HEK293T (cell line): ENCODE measurements at regions not wholly inside any gene's neighbourhood (a gene's known extent, or its start where the extent isn't known, plus 50 kb on each side); places are given as distances from the start of the nearest gene placed in this dataset.

ENCODE experiments used
- CTCF ChIA-PET: fragments of 350-600 bp; formaldehyde crosslinking; extraction: SDS; loops from one replicate; lab custom pipeline; 2021; ENCODE audit warnings: antibody characterized with exemption, inconsistent platforms; lab: Yijun Ruan, JAX
- POLR2A ChIA-PET: fragments of 350-600 bp; formaldehyde crosslinking; extraction: SDS; loops from one replicate; lab custom pipeline; 2020; ENCODE audit warnings: antibody characterized with exemption, inconsistent platforms; lab: Yijun Ruan, JAX
- DNase-seq: peaks from one replicate; pipeline ENCODE4 v3.0.0; 2012; ENCODE audit warnings: mixed read lengths; ENCODE audit errors: extremely low spot score
- ARNT ChIP-seq: fragments of 450-650 bp; IDR thresholded peaks from 2 replicates; pipeline ENCODE4 v1.6.1; 2017; ENCODE audit warnings: mild to moderate bottlenecking
- BHLHE40 ChIP-seq: fragments of 450-650 bp; IDR thresholded peaks from 2 replicates; pipeline ENCODE4 v1.6.1; 2016; ENCODE audit warnings: mild to moderate bottlenecking, moderate library complexity, borderline replicate concordance
- CTBP1 ChIP-seq: fragments of 450-650 bp; IDR thresholded peaks from 2 replicates; pipeline ENCODE4 v1.6.1; 2016; ENCODE audit warnings: borderline replicate concordance
- ELF4 ChIP-seq: fragments of 450-650 bp; IDR thresholded peaks from 2 replicates; pipeline ENCODE4 v1.6.1; 2017; ENCODE audit warnings: antibody characterized with exemption
- FOXA1 ChIP-seq: fragments of 450-650 bp; IDR thresholded peaks from 2 replicates; pipeline ENCODE4 v1.6.1; 2016; ENCODE audit warnings: mild to moderate bottlenecking
- FOXK2 ChIP-seq: fragments of 450-650 bp; IDR thresholded peaks from 2 replicates; pipeline ENCODE4 v1.6.1; 2016; ENCODE audit warnings: mild to moderate bottlenecking
- FOXM1 ChIP-seq: fragments of 450-650 bp; IDR thresholded peaks from 2 replicates; pipeline ENCODE4 v1.6.1; 2017; ENCODE audit warnings: mild to moderate bottlenecking, borderline replicate concordance
- HDGF ChIP-seq: fragments of 450-650 bp; IDR thresholded peaks from 2 replicates; pipeline ENCODE4 v1.6.1; 2017; ENCODE audit warnings: antibody characterized with exemption, borderline replicate concordance
- L3MBTL2 ChIP-seq: fragments of 450-650 bp; conservative IDR thresholded peaks from 2 replicates; pipeline ENCODE4 v1.6.1; 2016; ENCODE audit warnings: mild to moderate bottlenecking
- LEF1 ChIP-seq: fragments of 450-650 bp; IDR thresholded peaks from 2 replicates; pipeline ENCODE4 v1.6.1; 2017; ENCODE audit warnings: mild to moderate bottlenecking, borderline replicate concordance
- NFRKB ChIP-seq: fragments of 450-650 bp; IDR thresholded peaks from 2 replicates; pipeline ENCODE4 v1.6.1; 2016; ENCODE audit warnings: mild to moderate bottlenecking, moderate library complexity
- PKNOX1 ChIP-seq: fragments of 450-650 bp; IDR thresholded peaks from 2 replicates; pipeline ENCODE4 v1.6.1; 2016
- SP1 ChIP-seq: fragments of 450-650 bp; IDR thresholded peaks from 2 replicates; pipeline ENCODE4 v1.6.1; 2017
- SUZ12 ChIP-seq: fragments of 450-650 bp; IDR thresholded peaks from 2 replicates; pipeline ENCODE4 v1.6.1; 2016; ENCODE audit warnings: mild to moderate bottlenecking
- TARDBP ChIP-seq: fragments of 450-650 bp; IDR thresholded peaks from 2 replicates; pipeline ENCODE4 v1.6.1; 2016
- ZNF384 ChIP-seq: fragments of 450-650 bp; IDR thresholded peaks from 2 replicates; pipeline ENCODE4 v1.6.1; 2016

- TF ChIP-seq ZNF384 (no peak), FOXM1 (no peak), L3MBTL2 (no peak), ELF4 (no peak), FOXK2 (no peak), PKNOX1 (no peak), LEF1 (no peak), ARNT (no peak), SP1 (no peak), FOXA1 (no peak), SUZ12 (no peak), TARDBP (no peak), NFRKB (no peak), CTBP1 (no peak), HDGF (no peak), BHLHE40 (no peak)
- POLR2A ChIA-PET: no interaction called here
- DNase-seq: no peak
- CTCF ChIA-PET: no interaction called here
Observed at GRCh38 chr7:121557034-121557892, 161.2 kb upstream of the FAM3C start.

- CTCF ChIA-PET: interaction anchor here (1.0 kb wide), 1 partner anchor 8 kb away, joined by 3 read pairs; no protein-coding TSS in a partner anchor
- DNase-seq: no peak
- POLR2A ChIA-PET: no interaction called here
- no peak for TF ChIP-seq SUZ12
Observed at GRCh38 chr7:121555558-121555957, 159.4 kb upstream of the FAM3C start.

GRCh38 chr7:121547544-121548092 is 151.5 kb upstream of the FAM3C start:
- POLR2A ChIA-PET: no interaction called here
- CTCF ChIA-PET: interaction anchor here (0.6 to 1.8 kb wide), 4 partner anchors 8 to 186 kb away, joined by 3 to 5 read pairs (median 3); no protein-coding TSS in a partner anchor
- peak; percentile 53 for DNase-seq
- TF ChIP-seq NFRKB (no peak), CTBP1 (no peak)

GRCh38 chr7:121546632-121547543 is 150.8 kb upstream of the FAM3C start:
- ChIA-PET POLR2A (no interaction called here), CTCF (interaction anchor here (0.6 to 1.8 kb wide), 4 partner anchors 9 to 185 kb away, joined by 3 to 5 read pairs (median 3); no protein-coding TSS in a partner anchor)
- TF ChIP-seq SUZ12 (no peak), HDGF (no peak), FOXK2 (no peak), BHLHE40 (no peak)
- DNase-seq: no peak

- ChIA-PET CTCF (no interaction called here), POLR2A (no interaction called here)
- TF ChIP-seq HDGF: no peak
- no peak for TF ChIP-seq TARDBP
- no peak for TF ChIP-seq LEF1
- no peak for TF ChIP-seq PKNOX1
- no peak for TF ChIP-seq SUZ12
- no peak for TF ChIP-seq ELF4
- DNase-seq: no peak
Observed at GRCh38 chr7:121545418-121545817, 149.3 kb upstream of the FAM3C start.

GRCh38 chr7:121544726-121545125 is 148.6 kb upstream of the FAM3C start:
- no peak for DNase-seq
- TF ChIP-seq TARDBP (no peak), SP1 (no peak), L3MBTL2 (no peak)
- ChIA-PET POLR2A (no interaction called here), CTCF (interaction anchor here (1.4 kb wide), 1 partner anchor 178 kb away, joined by 4 read pairs; no protein-coding TSS in a partner anchor)

GRCh38 chr7:121544238-121544637 is 148.1 kb upstream of the FAM3C start:
- CTCF ChIA-PET: interaction anchor here (1.4 kb wide), 1 partner anchor 177 kb away, joined by 4 read pairs; no protein-coding TSS in a partner anchor
- POLR2A ChIA-PET: no interaction called here
- TF ChIP-seq CTBP1 (no peak), L3MBTL2 (no peak), LEF1 (no peak), PKNOX1 (no peak)
- DNase-seq: no peak
